ENCODE measurements at regions not wholly inside any gene's neighbourhood (a gene's known extent, or its start where the extent isn't known, plus 50 kb on each side); places are given as distances from the start of the nearest gene placed in this dataset.

DNA sequence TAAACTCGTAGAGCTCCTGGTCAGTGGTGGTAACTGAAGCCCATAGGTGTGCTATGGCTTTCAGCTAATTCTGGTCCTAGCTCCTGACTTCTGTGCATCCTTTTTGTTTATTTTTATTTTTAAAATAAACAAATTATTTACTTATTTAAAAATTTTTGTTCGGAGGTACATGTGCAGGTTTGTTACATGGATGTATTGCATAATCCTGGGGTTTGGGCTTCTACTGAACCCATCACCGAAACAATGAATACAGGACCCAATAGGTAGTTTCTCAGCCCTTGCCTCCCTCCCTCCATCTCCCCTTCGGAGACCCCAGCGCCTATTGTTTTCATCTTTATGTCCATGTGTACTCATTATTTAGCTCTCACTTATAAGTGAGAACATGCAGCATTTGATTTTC, 143.8 kb downstream of the URB2 start:
- no peak overlapping the region for H3K4me3 ChIP-seq (replicated peaks; ENCODE audit: insufficient read depth, low read length)
- no peak overlapping the region for H3K27ac ChIP-seq (replicated peaks)
- no peak for DNase-seq (ENCODE audit: low read depth in 1 of 2, low spot score in 1 of 2)
- TF ChIP-seq SPI1 (IDR thresholded peaks at IDR 0.05; ENCODE audit: borderline replicate concordance, low read depth) (no peak), POLR2AphosphoS5 (IDR thresholded peaks at IDR 0.05; ENCODE audit: low read depth) (no peak), GABPA (IDR thresholded peaks at IDR 0.05; ENCODE audit: low read depth) (no peak)
- TF ChIP-seq, protein P1, sequence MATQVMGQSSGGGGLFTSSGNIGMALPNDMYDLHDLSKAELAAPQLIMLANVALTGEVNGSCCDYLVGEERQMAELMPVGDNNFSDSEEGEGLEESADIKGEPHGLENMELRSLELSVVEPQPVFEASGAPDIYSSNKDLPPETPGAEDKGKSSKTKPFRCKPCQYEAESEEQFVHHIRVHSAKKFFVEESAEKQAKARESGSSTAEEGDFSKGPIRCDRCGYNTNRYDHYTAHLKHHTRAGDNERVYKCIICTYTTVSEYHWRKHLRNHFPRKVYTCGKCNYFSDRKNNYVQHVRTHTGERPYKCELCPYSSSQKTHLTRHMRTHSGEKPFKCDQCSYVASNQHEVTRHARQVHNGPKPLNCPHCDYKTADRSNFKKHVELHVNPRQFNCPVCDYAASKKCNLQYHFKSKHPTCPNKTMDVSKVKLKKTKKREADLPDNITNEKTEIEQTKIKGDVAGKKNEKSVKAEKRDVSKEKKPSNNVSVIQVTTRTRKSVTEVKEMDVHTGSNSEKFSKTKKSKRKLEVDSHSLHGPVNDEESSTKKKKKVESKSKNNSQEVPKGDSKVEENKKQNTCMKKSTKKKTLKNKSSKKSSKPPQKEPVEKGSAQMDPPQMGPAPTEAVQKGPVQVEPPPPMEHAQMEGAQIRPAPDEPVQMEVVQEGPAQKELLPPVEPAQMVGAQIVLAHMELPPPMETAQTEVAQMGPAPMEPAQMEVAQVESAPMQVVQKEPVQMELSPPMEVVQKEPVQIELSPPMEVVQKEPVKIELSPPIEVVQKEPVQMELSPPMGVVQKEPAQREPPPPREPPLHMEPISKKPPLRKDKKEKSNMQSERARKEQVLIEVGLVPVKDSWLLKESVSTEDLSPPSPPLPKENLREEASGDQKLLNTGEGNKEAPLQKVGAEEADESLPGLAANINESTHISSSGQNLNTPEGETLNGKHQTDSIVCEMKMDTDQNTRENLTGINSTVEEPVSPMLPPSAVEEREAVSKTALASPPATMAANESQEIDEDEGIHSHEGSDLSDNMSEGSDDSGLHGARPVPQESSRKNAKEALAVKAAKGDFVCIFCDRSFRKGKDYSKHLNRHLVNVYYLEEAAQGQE (IDR thresholded peaks at IDR 0.05; ENCODE audit: insufficient replicate concordance, low read depth): no peak
- TF ChIP-seq, protein P2, sequence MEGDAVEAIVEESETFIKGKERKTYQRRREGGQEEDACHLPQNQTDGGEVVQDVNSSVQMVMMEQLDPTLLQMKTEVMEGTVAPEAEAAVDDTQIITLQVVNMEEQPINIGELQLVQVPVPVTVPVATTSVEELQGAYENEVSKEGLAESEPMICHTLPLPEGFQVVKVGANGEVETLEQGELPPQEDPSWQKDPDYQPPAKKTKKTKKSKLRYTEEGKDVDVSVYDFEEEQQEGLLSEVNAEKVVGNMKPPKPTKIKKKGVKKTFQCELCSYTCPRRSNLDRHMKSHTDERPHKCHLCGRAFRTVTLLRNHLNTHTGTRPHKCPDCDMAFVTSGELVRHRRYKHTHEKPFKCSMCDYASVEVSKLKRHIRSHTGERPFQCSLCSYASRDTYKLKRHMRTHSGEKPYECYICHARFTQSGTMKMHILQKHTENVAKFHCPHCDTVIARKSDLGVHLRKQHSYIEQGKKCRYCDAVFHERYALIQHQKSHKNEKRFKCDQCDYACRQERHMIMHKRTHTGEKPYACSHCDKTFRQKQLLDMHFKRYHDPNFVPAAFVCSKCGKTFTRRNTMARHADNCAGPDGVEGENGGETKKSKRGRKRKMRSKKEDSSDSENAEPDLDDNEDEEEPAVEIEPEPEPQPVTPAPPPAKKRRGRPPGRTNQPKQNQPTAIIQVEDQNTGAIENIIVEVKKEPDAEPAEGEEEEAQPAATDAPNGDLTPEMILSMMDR (IDR thresholded peaks at IDR 0.05; ENCODE audit: insufficient read depth, low read length): no peak
- peaks cover 2% of the 10 kb centered on the region for H3K27me3 ChIP-seq (ENCODE audit: insufficient read depth, poor library complexity, severe bottlenecking)

DNA sequence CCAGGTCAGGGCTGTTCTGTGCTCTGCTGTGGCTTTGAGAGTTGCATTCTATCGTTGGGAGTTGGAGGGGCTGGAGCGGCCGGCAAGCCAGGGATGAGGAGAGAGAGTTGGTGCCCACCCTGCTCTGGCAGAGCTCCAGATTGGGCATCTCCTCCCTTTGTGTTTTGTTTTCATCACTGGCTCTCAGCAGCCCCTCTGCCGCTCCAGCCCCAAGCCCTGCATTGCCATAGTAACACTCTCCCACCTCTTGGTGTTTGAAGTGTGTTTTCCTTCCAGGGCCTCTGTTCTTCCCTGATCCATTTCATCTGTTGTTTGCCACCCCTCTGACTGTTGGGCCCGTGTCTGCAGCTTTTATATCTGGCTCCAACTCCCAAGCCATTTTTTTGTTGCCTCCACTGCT, 152.7 kb downstream of the URB2 start:
- TF ChIP-seq, protein P1 (IDR thresholded peaks at IDR 0.05; ENCODE audit: insufficient replicate concordance, low read depth): no peak
- no peak for TF ChIP-seq SPI1 (IDR thresholded peaks at IDR 0.05; ENCODE audit: borderline replicate concordance, low read depth)
- no peak for TF ChIP-seq GABPA (IDR thresholded peaks at IDR 0.05; ENCODE audit: low read depth)
- TF ChIP-seq POLR2AphosphoS5 (IDR thresholded peaks at IDR 0.05; ENCODE audit: low read depth): no peak
- TF ChIP-seq, protein P2 (IDR thresholded peaks at IDR 0.05; ENCODE audit: insufficient read depth, low read length): no peak
- no peak for DNase-seq (ENCODE audit: low read depth in 1 of 2, low spot score in 1 of 2)
- H3K4me3 ChIP-seq (replicated peaks; ENCODE audit: insufficient read depth, low read length): no peak overlapping the region
- H3K27me3 ChIP-seq (ENCODE audit: insufficient read depth, poor library complexity, severe bottlenecking): no peaks in the 10 kb centered on the region
- no peak overlapping the region for H3K27ac ChIP-seq (replicated peaks)

DNA sequence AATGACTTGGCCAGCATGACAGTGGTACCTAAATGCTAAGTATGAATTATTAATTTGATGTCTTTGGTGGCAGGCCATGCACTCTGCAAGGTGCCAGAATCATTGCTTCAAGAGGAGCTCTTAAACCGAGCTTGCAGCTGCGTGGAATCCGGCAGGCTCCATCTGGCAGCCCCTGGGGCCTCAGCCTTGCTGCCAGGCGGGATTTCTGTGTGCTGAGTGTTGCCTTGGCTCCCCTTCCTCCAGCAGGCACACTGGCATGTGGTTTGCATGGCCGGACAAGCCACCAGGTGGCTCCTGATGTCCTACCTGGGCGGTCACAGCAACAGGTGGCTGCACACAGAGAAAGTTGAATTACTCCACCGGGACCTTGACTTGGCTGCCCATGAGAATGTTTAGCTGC, 155.4 kb downstream of the URB2 start:
- Histone ChIP-seq H3K27me3 (ENCODE audit: insufficient read depth, poor library complexity, severe bottlenecking) (no peaks in the 10 kb centered on the region), H3K4me3 (replicated peaks; ENCODE audit: insufficient read depth, low read length) (no peak overlapping the region), H3K27ac (replicated peaks) (no peak overlapping the region)
- DNase-seq (ENCODE audit: low read depth in 1 of 2, low spot score in 1 of 2): no peak
- TF ChIP-seq, protein P1 (IDR thresholded peaks at IDR 0.05; ENCODE audit: insufficient replicate concordance, low read depth): no peak
- no peak for TF ChIP-seq POLR2AphosphoS5 (IDR thresholded peaks at IDR 0.05; ENCODE audit: low read depth)
- TF ChIP-seq SPI1 (IDR thresholded peaks at IDR 0.05; ENCODE audit: borderline replicate concordance, low read depth): no peak
- no peak for TF ChIP-seq GABPA (IDR thresholded peaks at IDR 0.05; ENCODE audit: low read depth)
- TF ChIP-seq, protein P2 (IDR thresholded peaks at IDR 0.05; ENCODE audit: insufficient read depth, low read length): no peak

Measured in HL-60 (cell line).